Amniotic epithelial cell (primary cell): ENCODE measurements at regions not wholly inside any gene's neighbourhood (a gene's known extent, or its start where the extent isn't known, plus 50 kb on each side); places are given as distances from the start of the nearest gene placed in this dataset.

ENCODE experiments used
- DNase-seq: peaks from one replicate; pipeline ENCODE4 v3.0.0-alpha.2; 2010; ENCODE audit warnings: low read depth

DNA sequence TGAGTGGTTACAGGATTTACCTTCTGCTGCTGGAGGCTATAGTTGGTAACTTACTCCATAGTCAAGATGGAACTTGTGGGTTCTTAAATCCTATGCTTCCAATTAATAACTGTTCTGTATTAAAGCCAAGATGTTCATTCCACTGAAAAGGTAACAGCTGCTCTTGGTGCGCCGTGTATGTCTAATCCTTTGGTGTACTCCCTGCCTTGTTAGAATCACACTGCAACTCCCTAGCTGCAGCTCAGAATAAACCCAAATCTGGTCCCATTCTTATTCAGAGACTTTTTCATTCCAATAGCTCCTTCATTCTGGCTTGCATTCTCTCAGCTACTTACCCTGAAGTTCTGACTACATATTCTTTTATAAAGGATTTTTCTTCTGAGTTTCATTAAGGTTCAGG, 1355.5 kb downstream of the MAT2B start:
- no peak for DNase-seq

GRCh38 chr5:164861610-164862009, 1356.2 kb downstream of the MAT2B start:
- no peak for DNase-seq

DNA sequence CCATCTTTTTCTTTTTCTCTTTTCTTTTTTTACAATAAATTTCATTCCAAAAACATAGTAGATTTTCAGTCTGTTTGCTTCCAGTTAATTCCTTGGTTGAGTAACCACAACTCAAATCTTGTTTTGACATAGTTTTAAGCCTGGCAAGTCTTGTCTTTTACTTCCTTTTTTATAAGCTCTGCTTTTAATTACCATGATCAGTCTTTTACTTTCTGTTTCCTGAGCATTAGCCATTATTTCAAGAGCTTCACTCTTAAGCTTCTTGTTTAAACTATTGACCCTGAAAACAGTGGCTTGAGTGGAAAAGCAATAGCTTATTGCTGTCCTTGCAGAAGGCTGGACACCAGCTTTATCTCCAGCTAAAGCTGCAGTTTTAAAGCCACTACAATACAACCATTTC, 1363.3 kb downstream of the MAT2B start:
- DNase-seq, result no peak

DNA sequence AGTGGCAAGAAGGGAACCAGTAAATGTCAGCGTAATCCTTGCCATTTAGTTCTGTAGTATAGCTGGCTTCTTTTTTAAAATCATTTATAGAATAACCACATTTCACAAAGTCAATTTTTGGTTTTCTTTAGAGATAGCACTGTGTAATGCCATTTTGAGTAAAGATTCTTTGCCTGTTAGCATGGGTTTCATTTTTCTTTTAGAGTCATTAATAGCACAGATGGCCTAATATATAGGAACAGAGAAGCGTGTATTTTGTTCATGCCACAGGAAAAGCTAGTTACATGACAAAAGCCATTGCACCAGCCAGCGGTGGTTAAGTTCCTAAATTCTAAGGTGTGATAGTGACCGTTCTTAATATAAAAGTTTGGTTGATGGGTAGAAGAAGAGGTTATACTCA, 1363.9 kb downstream of the MAT2B start:
- DNase-seq, result no peak

DNA sequence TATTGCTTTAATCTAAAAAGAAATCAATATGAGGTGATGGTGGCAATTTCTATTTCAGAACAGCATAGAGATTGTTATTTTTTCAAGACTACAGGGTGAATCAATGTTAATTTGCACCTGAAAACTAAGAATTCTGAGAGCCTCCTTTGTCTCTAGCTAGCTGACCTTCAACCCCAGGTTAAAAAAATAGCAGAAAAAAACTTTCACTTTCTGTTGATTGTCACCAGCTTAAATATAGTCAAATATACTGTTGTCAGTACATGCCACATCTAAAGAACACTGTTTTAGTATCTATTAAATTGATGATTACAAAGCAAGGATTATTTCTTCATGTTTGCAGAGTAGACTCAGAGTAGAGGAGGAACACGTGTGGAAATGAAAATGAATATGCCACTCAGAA, 1371.4 kb downstream of the MAT2B start:
- no peak for DNase-seq

DNA sequence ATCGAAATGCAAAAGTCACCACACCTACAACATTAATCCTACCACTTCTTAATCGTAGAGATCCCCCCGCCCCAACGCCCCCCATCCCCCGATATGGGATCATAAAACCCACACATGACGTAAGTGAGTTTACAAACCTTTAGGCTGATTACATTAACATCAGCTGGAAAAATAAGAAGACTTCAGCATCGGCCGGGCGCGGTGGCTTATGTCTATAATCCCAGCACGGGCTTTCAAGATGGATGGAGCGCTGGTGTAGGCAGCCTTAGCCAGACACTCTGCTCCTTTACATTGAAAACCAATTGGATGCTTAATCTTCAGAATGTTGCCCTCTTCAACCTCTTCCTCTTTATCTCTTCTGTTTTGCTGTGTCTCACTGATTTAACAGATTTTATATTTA, 1376.0 kb downstream of the MAT2B start:
- DNase-seq, result no peak

DNA sequence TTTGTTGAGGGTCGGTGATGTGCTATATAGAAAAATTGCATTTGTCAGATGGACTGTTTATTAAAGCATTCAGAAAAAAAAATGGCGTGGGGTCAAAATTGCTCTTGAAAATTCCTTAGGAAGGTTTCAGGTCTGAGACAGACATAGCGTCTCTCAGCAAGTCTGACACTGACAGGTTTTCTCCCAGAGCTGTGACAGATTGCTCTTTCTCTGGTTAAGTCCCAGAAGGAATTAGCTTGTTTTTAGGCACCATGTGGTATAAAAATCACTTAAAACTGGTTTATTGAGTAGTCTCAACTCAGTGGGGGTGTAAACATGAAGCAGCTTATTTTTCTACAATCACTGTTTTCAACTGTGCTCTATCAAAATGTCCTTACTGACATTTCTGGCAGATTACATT, 1379.8 kb downstream of the MAT2B start:
- DNase-seq, result no peak

DNA sequence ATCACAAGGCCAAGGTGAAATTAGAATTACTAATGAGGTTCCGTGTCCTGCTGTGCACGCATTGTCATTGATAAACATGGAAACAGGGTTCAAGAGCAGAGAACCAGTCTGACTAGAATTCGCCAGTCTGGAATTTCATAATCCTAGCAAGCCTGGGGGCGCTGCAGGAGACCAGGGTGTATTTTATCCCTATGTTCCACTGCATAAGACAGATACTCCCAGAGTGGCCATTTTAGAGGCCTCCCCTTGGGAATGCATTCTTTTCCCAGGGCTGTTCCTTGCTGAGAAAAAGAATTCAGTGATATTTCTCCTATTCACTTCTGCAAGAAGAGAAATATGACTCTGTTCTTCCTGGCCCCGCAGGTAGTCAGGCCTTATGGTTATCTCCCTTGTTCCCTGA, 1387.7 kb downstream of the MAT2B start:
- no peak for DNase-seq

GRCh38 chr5:164898705-164899104, 1393.3 kb downstream of the MAT2B start:
- no peak for DNase-seq

DNA sequence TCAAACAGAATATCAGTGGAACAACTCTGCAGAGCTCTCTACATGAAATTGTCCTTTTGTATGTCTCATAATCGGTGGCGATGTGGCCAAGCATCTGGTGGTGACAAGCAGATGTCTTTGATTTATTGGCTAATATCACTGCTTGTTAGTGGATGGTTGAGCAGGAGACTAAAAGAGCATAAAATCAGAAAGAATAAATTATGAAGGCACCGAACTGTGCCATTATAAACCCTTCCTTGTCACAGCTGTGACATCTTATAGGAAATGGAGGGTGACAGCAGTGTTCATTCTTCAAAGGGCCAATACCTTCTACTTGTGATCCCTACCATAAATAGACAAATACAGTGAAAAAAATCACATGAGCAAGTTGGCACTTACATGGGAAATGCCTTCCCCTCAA, 1404.3 kb downstream of the MAT2B start:
- no peak for DNase-seq

DNA sequence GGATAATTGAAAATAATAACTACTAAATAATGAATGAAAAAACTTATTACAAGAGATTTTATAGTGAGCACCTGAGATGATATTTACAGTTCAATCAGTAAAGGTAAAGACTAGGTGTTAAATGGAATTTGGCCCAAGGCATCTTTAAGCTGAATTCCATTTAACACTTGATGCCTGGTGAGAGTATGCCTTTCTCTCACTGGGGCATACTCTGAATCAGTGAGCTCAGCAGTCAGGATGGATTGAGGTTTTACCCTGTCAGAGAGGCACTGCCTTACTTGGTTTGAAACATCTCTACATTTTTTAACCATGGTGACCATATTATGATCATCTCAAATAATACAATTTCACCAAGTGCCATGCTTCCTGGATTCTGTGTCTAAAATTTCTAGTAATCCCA, 1416.3 kb downstream of the MAT2B start:
- no peak for DNase-seq

GRCh38 chr5:164934039-164934438, 1428.6 kb downstream of the MAT2B start:
- no peak for DNase-seq

DNA sequence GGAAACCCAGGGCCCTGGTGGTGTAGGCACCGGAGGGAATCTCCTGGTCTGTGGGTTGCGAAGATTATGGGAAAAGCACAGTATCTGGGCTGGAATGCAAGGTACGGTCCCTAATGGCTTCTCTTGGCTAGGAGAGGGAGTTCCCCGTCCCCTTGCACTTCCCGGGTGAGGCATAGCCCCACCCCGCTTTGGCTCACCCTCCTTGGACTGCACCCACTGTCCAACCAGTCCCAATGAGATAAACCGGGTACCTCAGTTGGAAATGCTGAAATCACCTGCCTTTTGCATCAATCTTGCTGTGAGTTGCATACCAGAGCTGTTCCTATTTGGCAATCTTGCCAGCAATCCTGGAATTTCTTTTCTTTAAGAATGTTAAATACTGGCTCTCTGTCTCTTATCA, 1429.1 kb downstream of the MAT2B start:
- DNase-seq, result no peak

DNA sequence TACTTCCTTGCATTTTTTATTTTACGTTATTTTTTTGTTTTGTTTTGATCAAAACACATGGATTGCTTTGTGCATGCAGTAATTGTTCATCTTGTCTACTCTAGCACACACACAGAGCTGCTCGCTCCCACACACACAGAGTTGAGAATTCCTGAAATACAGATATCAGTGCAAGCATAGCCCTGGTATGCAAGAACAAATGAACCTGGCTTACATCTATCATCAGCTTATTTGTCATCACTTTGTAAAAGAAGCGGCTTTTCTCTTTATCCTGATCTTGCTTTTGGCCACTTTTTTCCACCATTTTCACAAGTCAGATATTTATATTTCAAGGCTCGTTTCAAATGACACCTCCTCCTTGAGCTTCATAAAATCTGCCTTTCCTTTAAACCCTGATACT, 1435.7 kb downstream of the MAT2B start:
- DNase-seq, result peak; percentile 31

DNA sequence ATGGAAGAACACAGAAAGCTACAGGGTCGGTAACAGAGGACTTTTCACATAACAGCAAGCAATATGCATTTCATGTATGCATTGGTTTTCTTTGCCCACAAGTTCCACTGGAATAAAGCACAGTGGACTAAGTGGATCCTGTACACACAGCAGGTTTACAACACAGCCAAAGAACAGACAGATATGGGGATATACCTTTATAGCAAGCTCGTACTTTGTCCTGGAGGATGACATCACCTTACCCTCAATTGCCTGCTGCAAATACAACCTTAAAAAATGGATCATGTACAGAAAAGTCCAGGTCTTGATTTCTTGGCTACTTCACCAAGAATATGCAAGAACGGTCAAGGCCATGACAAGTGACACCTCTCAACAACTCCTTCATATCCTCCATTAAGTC, 1445.5 kb downstream of the MAT2B start:
- no peak for DNase-seq

DNA sequence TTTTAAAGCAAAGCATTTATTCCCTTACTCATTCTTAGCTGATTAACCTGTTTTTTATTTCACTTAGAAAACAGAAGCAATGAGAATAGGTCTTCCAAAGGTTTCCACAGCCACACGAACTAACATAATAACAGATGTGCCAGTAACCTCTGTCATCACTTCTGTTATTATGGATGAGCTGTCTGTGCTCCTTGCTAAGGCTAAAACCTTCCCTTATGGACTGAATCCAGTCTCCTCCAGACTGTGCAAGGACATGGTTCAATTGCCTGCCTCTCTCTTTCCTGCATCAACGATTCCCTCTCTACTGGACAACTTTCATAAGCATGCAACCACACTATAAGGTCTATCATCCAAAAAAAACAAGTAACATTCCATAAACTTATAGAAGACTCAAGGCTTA, 1446.2 kb downstream of the MAT2B start:
- no peak for DNase-seq

GRCh38 chr5:164958688-164959087, 1453.3 kb downstream of the MAT2B start:
- DNase-seq, result peak; percentile 1

DNA sequence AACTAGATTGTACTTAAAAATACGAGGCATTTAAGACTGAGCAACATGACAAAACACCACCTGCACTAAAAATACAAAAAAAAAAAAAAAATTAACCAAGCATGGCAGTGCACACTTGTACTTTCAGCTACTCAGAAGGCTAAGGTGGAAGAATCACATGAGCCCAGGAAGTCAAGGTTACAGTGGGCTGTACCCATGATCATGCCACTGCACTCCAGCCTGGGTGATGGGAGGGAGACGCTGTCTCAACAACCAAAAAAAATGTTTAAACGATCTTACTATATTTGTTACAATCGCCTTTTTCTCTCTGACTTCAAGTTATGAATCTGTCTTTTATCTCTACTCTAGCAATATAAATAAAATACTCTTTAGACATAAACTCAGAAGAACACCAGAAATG, 1454.3 kb downstream of the MAT2B start:
- no peak for DNase-seq

DNA sequence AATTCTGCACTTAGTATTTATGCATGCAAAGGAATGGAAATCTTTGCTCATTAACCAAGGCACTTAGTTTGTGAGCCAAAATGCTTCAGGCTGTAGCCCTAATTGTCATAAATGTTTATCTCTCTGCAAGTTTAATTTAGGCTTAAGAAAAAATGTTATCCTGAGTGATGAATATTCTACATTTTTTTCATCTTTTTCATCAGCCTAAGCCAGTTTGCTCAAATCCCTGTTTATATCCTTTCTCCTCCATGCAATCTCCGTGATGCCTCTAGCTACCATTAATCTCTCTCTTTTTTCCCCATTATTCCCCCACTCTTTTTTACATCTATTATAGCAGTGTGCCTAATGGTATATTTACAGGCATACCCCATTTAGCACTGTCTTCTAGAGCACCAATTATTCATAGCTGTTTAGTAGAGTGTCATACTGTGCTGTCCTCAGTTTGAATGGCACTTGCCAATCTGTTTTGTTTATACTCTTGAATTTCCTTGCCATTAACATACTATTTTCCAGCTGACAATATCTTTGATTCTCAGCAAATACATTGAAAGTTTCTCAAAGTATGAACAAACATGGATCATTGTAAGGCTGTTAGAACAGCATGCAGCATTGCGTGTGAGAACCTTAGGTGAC, 1457.0 kb downstream of the MAT2B start:
- peak; percentile 1 for DNase-seq

- no peak for DNase-seq
These were observed 1461.2 kb downstream of the MAT2B start for GRCh38 chr5:164966611-164967010.

- DNase-seq, result no peak
These were observed 1461.9 kb downstream of the MAT2B start for GRCh38 chr5:164967354-164967753.

DNA sequence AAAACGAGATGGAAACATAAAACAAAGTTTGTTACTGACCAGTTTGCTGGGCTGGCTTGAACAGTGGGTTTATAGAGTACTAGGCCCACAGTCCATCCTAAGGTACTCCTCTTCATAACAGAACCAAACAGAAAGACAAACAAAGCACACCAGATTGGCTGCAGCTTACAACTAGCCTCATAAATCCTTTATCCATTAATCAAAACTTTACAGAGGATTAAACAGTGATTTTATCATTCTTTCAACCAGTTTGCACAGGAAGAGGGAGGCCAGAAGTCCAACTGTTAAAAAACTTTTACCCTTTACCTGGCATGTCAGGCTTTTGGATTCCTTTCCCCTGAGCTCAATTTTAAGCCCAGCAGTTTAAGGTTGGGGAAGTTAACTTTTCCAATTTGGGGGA, 1467.6 kb downstream of the MAT2B start:
- DNase-seq, result no peak

GRCh38 chr5:164975986-164976385, 1470.6 kb downstream of the MAT2B start:
- no peak for DNase-seq

- DNase-seq, result no peak
These were observed 1475.1 kb downstream of the MAT2B start for GRCh38 chr5:164980480-164980879.

- peak; percentile 2 for DNase-seq
These were observed 1492.7 kb downstream of the MAT2B start for GRCh38 chr5:164998142-164998541.
